GM12864 (cell line): ENCODE measurements at regions not wholly inside any gene's neighbourhood (a gene's known extent, or its start where the extent isn't known, plus 50 kb on each side); places are given as distances from the start of the nearest gene placed in this dataset.

Source experiments
- DNase-seq: peaks from one replicate; pipeline ENCODE4 v3.0.0-alpha.2; 2011; ENCODE audit warnings: low read depth
- H3K4me3 ChIP-seq: 2 replicates; pipeline ENCODE4 v1.5.1; 2011; ENCODE audit warnings: mild to moderate bottlenecking, low read depth, low read length, control low read depth
- TF ChIP-seq, protein P1 (sequence below): IDR thresholded peaks from 2 replicates; pipeline ENCODE4 v1.5.1; 2011; ENCODE audit warnings: low read depth, mild to moderate bottlenecking, moderate library complexity, low read length, control low read depth, inconsistent platforms; ENCODE audit errors: missing control alignments

DNA sequence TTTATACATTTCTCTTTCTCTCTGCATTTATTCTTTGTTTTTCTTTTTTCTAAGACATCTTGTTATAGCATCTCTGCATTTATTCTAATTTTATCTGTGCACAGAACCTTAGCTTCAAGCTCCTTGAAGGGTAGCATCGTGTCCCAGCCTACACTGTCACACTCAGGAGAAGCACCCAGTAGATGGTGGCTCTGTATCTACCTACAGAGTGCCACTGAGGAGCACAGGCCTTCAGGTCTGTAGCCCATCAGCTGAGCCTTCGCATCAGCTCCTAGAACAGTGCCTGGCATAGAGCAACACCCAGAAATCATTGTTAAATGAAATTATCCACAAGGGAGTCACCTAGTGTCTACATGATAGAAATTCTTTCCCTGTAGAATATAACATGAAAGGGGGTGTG lies 203.0 kb upstream of the KLF14 start:
- no peak for DNase-seq
- no peak overlapping the region for H3K4me3 ChIP-seq
- TF ChIP-seq, protein P1, sequence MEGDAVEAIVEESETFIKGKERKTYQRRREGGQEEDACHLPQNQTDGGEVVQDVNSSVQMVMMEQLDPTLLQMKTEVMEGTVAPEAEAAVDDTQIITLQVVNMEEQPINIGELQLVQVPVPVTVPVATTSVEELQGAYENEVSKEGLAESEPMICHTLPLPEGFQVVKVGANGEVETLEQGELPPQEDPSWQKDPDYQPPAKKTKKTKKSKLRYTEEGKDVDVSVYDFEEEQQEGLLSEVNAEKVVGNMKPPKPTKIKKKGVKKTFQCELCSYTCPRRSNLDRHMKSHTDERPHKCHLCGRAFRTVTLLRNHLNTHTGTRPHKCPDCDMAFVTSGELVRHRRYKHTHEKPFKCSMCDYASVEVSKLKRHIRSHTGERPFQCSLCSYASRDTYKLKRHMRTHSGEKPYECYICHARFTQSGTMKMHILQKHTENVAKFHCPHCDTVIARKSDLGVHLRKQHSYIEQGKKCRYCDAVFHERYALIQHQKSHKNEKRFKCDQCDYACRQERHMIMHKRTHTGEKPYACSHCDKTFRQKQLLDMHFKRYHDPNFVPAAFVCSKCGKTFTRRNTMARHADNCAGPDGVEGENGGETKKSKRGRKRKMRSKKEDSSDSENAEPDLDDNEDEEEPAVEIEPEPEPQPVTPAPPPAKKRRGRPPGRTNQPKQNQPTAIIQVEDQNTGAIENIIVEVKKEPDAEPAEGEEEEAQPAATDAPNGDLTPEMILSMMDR: no peak

DNA sequence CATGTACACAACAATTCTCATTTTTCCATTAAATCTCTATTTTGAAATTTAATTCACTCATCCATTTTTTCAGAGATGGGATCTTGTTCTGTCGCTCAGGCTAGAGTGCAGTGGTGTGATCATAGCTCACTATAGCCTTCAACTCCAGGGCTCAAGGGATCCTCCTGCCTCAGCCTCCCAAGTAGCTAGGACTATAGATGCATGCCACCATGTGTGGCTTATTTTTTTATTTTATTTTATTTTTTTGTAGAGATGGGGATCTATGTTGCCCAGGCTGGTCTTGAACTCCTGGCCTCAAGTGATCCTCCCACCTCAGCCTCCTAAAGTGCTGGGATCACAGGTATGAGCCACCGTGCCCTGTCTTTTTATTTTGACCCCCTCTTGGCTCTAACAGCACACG lies 203.8 kb upstream of the KLF14 start:
- TF ChIP-seq, protein P1: no peak
- no peak for DNase-seq
- no peak overlapping the region for H3K4me3 ChIP-seq

DNA sequence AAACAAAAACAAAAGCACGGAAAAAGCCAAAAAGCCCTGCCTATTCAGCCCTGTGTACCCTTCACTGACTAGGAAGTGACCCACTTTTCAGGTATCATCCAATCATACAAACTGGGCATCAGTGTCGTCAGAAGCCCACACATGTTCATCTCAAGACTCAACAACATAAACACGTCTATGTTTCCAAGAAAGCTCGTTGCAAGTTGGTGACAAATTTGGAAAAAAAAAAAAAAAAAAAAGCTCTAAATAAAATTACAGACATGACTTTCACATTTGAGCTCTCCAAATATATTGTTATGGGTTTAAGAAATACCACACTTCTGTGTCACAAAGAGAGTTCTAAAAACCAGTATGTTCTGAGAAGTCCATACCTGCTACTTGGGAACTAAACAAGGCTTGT lies 204.7 kb upstream of the KLF14 start:
- H3K4me3 ChIP-seq: no peak overlapping the region
- DNase-seq: no peak
- TF ChIP-seq, protein P1: no peak

DNA sequence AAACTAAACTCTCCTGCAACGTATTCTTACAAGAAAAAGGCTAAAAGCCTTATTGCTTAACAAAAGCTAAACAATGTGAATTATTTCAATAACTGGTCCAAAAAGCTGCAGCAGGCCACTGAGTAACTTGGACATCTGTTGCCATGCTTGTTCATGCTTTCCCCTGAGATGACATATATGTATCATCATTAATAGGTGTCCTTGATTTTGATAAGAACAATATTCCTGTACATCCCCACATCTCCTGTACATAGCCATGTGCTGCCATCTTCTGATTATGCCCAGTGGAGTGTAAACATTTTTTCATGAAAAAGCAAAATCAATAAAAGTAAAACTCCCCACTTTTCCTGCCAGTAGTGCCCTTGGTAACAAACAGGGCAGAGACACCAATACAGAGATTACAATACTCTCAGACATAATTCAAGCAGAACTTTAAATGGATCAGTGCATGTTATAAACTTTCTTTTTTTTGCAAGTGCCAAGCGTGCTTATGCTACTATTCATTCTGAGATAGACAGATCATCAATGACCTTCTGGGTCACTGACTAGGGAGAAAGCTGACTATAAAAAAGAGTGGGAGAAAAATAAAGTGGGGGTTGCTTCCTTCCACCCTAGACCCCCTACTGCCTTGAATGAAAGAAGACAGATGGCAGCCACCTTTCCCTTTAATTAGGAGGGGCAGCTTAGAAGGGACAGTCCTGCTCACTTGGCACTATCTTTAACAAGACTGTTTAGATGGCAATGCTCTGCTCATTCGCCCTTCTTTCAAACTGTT lies 205.5 kb upstream of the KLF14 start:
- TF ChIP-seq, protein P1: no peak
- DNase-seq: no peak
- H3K4me3 ChIP-seq: no peak overlapping the region

DNA sequence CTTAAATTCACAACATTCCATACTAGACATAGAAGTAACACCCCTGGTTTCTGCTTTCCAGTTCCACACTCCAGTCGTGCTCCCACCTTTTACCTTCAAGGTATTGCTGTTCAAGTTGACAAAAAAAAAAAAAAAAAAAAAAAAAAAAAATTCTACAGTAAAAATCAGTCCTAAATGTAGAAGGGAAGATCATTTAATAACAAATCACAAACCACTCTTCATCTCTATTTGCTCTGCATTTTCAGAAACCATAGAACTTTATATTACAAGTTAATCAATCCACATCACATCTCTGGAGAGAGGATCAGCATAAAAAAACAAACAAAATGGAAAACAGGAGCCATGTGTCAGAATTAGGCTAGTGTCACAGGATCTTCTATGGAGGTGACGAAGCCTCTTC lies 206.3 kb upstream of the KLF14 start:
- TF ChIP-seq, protein P1: no peak
- no peak overlapping the region; the same call in 1 of the 2 replicates for H3K4me3 ChIP-seq
- DNase-seq: no peak

DNA sequence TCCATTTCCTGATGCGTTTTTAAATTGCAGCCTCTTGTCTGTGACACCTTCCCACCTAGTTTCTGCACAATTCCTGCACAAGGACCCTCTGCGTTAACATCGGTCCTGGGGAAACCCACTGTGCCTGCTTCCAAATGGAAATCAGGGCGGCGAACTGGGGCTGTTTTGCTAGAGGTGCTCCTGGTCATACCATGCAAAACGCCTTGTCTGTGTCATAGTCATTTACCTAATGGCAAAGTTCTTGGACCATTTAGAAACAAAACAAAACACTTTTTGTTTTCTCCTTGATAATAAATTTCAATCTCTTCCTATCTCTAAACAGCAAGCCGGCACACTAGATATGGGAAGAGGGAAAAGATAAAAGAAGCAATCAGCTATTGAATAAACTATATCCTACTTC lies 206.9 kb upstream of the KLF14 start:
- H3K4me3 ChIP-seq: peak overlapping the region; percentile 36
- TF ChIP-seq, protein P1: no peak
- no peak for DNase-seq

DNA sequence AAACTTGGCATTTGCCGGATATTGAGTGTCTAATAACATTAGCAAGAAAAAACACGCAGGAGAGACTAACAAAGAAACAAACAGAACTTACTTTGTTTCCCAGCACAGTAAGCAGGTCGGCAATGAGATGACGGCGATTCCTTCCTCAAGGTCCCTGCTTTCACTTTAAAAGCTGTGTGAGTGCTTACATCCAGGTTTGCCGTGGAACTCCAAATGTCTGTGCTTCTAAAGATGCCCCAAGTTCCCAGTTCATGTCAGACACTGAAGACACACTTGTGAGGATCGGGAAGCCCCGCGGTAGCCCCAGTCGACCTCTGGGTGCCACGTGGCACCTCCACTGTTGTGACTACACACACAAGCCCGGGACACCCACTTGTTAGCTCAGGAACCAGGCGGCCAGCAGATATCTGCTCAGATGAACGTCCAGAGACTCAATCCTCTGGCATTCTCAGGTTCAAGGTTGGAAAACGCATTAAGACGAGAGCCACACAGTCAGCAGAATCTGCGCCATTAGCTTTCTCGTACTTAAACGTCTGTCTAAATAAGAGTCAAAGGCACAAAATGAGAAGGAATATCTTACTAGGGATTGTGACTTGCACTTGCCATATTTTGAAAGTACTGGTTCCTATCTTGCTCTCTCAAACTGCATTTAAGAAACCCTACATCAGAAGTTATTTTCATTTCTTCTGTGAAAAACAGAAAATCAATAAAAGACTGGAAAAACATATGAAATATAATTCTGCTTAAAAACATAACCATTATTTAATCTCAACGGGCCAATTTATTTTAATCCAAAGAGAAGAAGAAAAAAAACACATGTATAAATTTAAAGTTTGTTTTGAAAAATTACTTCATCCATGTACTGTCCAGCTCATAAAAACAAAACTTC lies 207.6 kb upstream of the KLF14 start:
- H3K4me3 ChIP-seq: peak overlapping the region; percentile 36
- no peak for DNase-seq

More for the DNA sequence above, 207.6 kb upstream of the KLF14 start:
- TF ChIP-seq, protein P1: no peak
